ENCODE measurements at regions not wholly inside any gene's neighbourhood (a gene's known extent, or its start where the extent isn't known, plus 50 kb on each side); places are given as distances from the start of the nearest gene placed in this dataset.

- TF ChIP-seq CTCF (IDR thresholded peaks at IDR 0.05; ENCODE audit: control extremely low read depth, extremely low read depth, low read depth, missing control alignments) = no peak
- ChIA-PET CTCF (no interaction called here), POLR2A (no interaction called here)
- no peak for DNase-seq (ENCODE audit: extremely low spot score)
These were observed 308.1 kb upstream of the PKN2 start for GRCh38 chr1:88375977-88376376.

GRCh38 chr1:88376421-88376820 lies 307.7 kb upstream of the PKN2 start:
- DNase-seq (ENCODE audit: extremely low spot score) = no peak
- POLR2A ChIA-PET = no interaction called here
- CTCF ChIA-PET = no interaction called here
- no peak for TF ChIP-seq CTCF (IDR thresholded peaks at IDR 0.05; ENCODE audit: control extremely low read depth, extremely low read depth, low read depth, missing control alignments)

- CTCF ChIA-PET = no interaction called here
- no peak for TF ChIP-seq CTCF (IDR thresholded peaks at IDR 0.05; ENCODE audit: control extremely low read depth, extremely low read depth, low read depth, missing control alignments)
These were observed 305.5 kb upstream of the PKN2 start for GRCh38 chr1:88378560-88378959.

GRCh38 chr1:88394958-88395357 lies 289.1 kb upstream of the PKN2 start:
- ChIA-PET POLR2A (no interaction called here), CTCF (interaction anchor here (1.4 kb wide), 1 partner anchor 9 kb away, joined by 4 read pairs; no protein-coding TSS in a partner anchor)
- no peak for TF ChIP-seq CTCF (IDR thresholded peaks at IDR 0.05; ENCODE audit: control extremely low read depth, extremely low read depth, low read depth, missing control alignments)
- DNase-seq (ENCODE audit: extremely low spot score) = no peak

More at GRCh38 chr1:88378560-88378959, 305.5 kb upstream of the PKN2 start:
- DNase-seq (ENCODE audit: extremely low spot score) = no peak
- POLR2A ChIA-PET = no interaction called here

GRCh38 chr1:88398338-88398737 lies 285.7 kb upstream of the PKN2 start:
- DNase-seq (ENCODE audit: extremely low spot score) = no peak
- TF ChIP-seq CTCF (IDR thresholded peaks at IDR 0.05; ENCODE audit: control extremely low read depth, extremely low read depth, low read depth, missing control alignments) = no peak
- CTCF ChIA-PET = interaction anchor here (1.2 kb wide), 1 partner anchor 10 kb away, joined by 3 read pairs; no protein-coding TSS in a partner anchor
- POLR2A ChIA-PET = no interaction called here

GRCh38 chr1:88399690-88400089 lies 284.4 kb upstream of the PKN2 start:
- ChIA-PET CTCF (interaction anchor here (1.1 to 1.2 kb wide), 2 partner anchors 8 to 30 kb away, joined by 3 read pairs; no protein-coding TSS in a partner anchor), POLR2A (no interaction called here)
- no peak for TF ChIP-seq CTCF (IDR thresholded peaks at IDR 0.05; ENCODE audit: control extremely low read depth, extremely low read depth, low read depth, missing control alignments)
- DNase-seq (ENCODE audit: extremely low spot score) = no peak

GRCh38 chr1:88401313-88401712 lies 282.8 kb upstream of the PKN2 start:
- POLR2A ChIA-PET = interaction anchor here (0.7 kb wide), 1 partner anchor 98 kb away, joined by 3 read pairs; no protein-coding TSS in a partner anchor
- CTCF ChIA-PET = no interaction called here
- peak; percentile 37 for DNase-seq (ENCODE audit: extremely low spot score)
- no peak for TF ChIP-seq CTCF (IDR thresholded peaks at IDR 0.05; ENCODE audit: control extremely low read depth, extremely low read depth, low read depth, missing control alignments)

Data from GM10248 (cell line).